K562 (cell line): ENCODE measurements at regions not wholly inside any gene's neighbourhood (a gene's known extent, or its start where the extent isn't known, plus 50 kb on each side); places are given as distances from the start of the nearest gene placed in this dataset.

Source experiments
- ATAC-seq: fragments of 200-7000 bp; cut with Tn5 transposase; 3 replicates; pipeline ENCODE4 v1.9.1; 2020; ENCODE audit warnings: moderate library complexity
- BruUV-seq: library from RNA; stranded (reverse); fragments of 400-500 nt; replicated peaks from 2 replicates; lab custom pipeline; 2021; lab: Mats Ljungman, UMichigan
- CTCF ChIA-PET: fragments of 300-600 bp; formaldehyde crosslinking; extraction: SDS; loops from one replicate; lab custom pipeline; 2021; ENCODE audit warnings: low intra/inter-chr PET ratio; lab: Yijun Ruan, JAX
- POLR2A ChIA-PET: fragments of 300-600, 350-650 bp; sonication (Branson Sonifier 250); formaldehyde crosslinking; extraction: SDS; loops from one replicate; lab custom pipeline; 2021; ENCODE audit warnings: antibody characterized with exemption, inconsistent platforms; lab: Yijun Ruan, JAX
- DNase-seq, 4 experiments: peaks; one replicate each; pipeline versions ENCODE4 v3.0.0 to v3.0.0-alpha.2; 2011 to 2018; ENCODE audit warnings: low spot score in 3 of 4, mixed read lengths in 3 of 4; ENCODE audit errors: extremely low read depth in 1 of 4
- FAIRE-seq: peaks from 2 replicates; lab custom pipeline; 2011; peaks lifted over from hg19 to GRCh38; lab: Jason Lieb, UNC
- H2AFZ ChIP-seq: 2 replicates; pipeline ENCODE4 v1.6.0; 2011; ENCODE audit warnings: low read depth, low read length, control low read depth, inconsistent platforms
- H3K27ac ChIP-seq: fragments of 200-600 bp; 3 replicates; pipeline ENCODE4 v1.8.0; 2011; ENCODE audit warnings: low read depth, mild to moderate bottlenecking, control low read depth, inconsistent platforms, low read length, moderate library complexity, mixed read lengths; ENCODE audit errors: extremely low read depth
- H3K27me3 ChIP-seq, 2 experiments: fragments of 300-600 bp in 1 of 2; 2 replicates in 1 of 2; 3 replicates in 1 of 2; pipeline versions ENCODE4 v1.6.0 to v1.8.0; 2011; ENCODE audit warnings: inconsistent platforms in 2 of 2, low read length in 2 of 2, mild to moderate bottlenecking in 1 of 2, mixed read lengths in 1 of 2, moderate library complexity in 1 of 2; ENCODE audit not compliant: control insufficient read depth in 2 of 2, insufficient read depth in 2 of 2
- H3K36me3 ChIP-seq: fragments of 300-600 bp; 3 replicates; pipeline ENCODE4 v1.8.0; 2011; ENCODE audit warnings: mild to moderate bottlenecking, low read length, inconsistent platforms; ENCODE audit not compliant: control insufficient read depth, insufficient read depth
- H3K4me1 ChIP-seq, 2 experiments: fragments of 200-600 bp in 1 of 2; replicated peaks in 1 of 2; 2 replicates in 1 of 2; 3 replicates in 1 of 2; pipeline versions ENCODE4 v1.5.1 to v1.8.0; 2011; ENCODE audit warnings: inconsistent platforms in 2 of 2, low read length in 2 of 2, mild to moderate bottlenecking in 1 of 2, mixed read lengths in 1 of 2, moderate library complexity in 1 of 2; ENCODE audit not compliant: control insufficient read depth in 2 of 2, insufficient read depth in 2 of 2
- H3K4me2 ChIP-seq: 2 replicates; pipeline ENCODE4 v1.6.1; 2011; ENCODE audit warnings: low read length, control low read depth, inconsistent platforms, mixed read lengths; ENCODE audit not compliant: insufficient read depth
- H3K4me3 ChIP-seq: fragments of 200-600 bp; sonication (generic), shearing (Covaris generic); 2 replicates; pipeline ENCODE4 v1.5.1; 2016; ENCODE audit warnings: control low read depth, inconsistent platforms
- H3K79me2 ChIP-seq: fragments of 200-600 bp; 3 replicates; pipeline ENCODE4 v1.8.0; 2011; ENCODE audit warnings: low read length, inconsistent platforms; ENCODE audit not compliant: control insufficient read depth, insufficient read depth
- H3K9ac ChIP-seq, 2 experiments: 2 replicates each; pipeline versions ENCODE4 v1.6.0 to v1.6.1; 2011; ENCODE audit warnings: low read depth in 2 of 2, low read length in 2 of 2, control low read depth in 1 of 2, inconsistent platforms in 1 of 2, mild to moderate bottlenecking in 1 of 2, mixed read lengths in 1 of 2; ENCODE audit not compliant: insufficient read depth in 1 of 2
- H3K9me1 ChIP-seq: one replicate; pipeline ENCODE4 v1.6.0; 2011; ENCODE audit warnings: inconsistent platforms, mild to moderate bottlenecking, low read length, moderate library complexity; ENCODE audit not compliant: control insufficient read depth, insufficient read depth
- H3K9me3 ChIP-seq: replicated peaks from 2 replicates; pipeline ENCODE4 v1.5.1; 2011; ENCODE audit warnings: low read depth, low read length, inconsistent platforms; ENCODE audit not compliant: control insufficient read depth, insufficient read depth
- H4K20me1 ChIP-seq: replicated peaks from 2 replicates; pipeline ENCODE4 v1.6.1; 2011; ENCODE audit warnings: low read length, inconsistent platforms, mixed read lengths; ENCODE audit not compliant: control insufficient read depth, insufficient read depth
- ARHGAP35 ChIP-seq: fragments of 450-650 bp; IDR thresholded peaks from 2 replicates; pipeline ENCODE4 v1.6.1; 2018; ENCODE audit not compliant: partially characterized antibody
- CBFA2T3 ChIP-seq: fragments of 450-650 bp; IDR thresholded peaks from 2 replicates; pipeline ENCODE4 v1.6.1; 2017
- ETS2 ChIP-seq: IDR thresholded peaks from 2 replicates; pipeline ENCODE4 v1.6.1; 2016; ENCODE audit warnings: borderline replicate concordance, missing genetic modification characterization, mild to moderate bottlenecking, moderate library complexity, missing compliant biosample characterization; ENCODE audit not compliant: poor library complexity, severe bottlenecking
- EWSR1 ChIP-seq: fragments of 450-650 bp; IDR thresholded peaks from 2 replicates; pipeline ENCODE4 v1.6.1; 2018; ENCODE audit warnings: borderline replicate concordance, mild to moderate bottlenecking, low read depth, moderate library complexity; ENCODE audit not compliant: partially characterized antibody
- FOSL1 ChIP-seq: fragments of 200-800 bp; sonication (Bioruptor generic); conservative IDR thresholded peaks from 2 replicates; pipeline ENCODE4 v1.6.1; 2016; ENCODE audit warnings: missing genetic modification characterization, missing compliant biosample characterization
- JUNB ChIP-seq: fragments of 450-650 bp; formaldehyde crosslinking; conservative IDR thresholded peaks from 2 replicates; pipeline ENCODE4 v1.4.0; 2020; ENCODE audit warnings: mild to moderate bottlenecking
- LCOR ChIP-seq: sonication (generic); formaldehyde crosslinking; IDR thresholded peaks from 2 replicates; pipeline ENCODE4 v1.8.0; 2022; ENCODE audit warnings: mild to moderate bottlenecking, missing genetic modification reagents
- POLR2B ChIP-seq: fragments of 450-650 bp; IDR thresholded peaks from 2 replicates; pipeline ENCODE4 v1.6.1; 2018; ENCODE audit warnings: low read depth; ENCODE audit not compliant: partially characterized antibody
- PTTG1 ChIP-seq: fragments of 450-650 bp; IDR thresholded peaks from 2 replicates; pipeline ENCODE4 v1.6.1; 2016; ENCODE audit warnings: low read depth, mild to moderate bottlenecking, missing genetic modification characterization, missing compliant biosample characterization
- TAF9B ChIP-seq: fragments of 450-650 bp; IDR thresholded peaks from 2 replicates; pipeline ENCODE4 v1.6.1; 2018; ENCODE audit warnings: mild to moderate bottlenecking; ENCODE audit not compliant: partially characterized antibody
- ZBTB26 ChIP-seq: fragments of 450-650 bp; formaldehyde crosslinking; IDR thresholded peaks from 2 replicates; pipeline ENCODE4 v1.4.0; 2022; ENCODE audit warnings: missing genetic modification characterization
- ZC3H11A ChIP-seq: IDR thresholded peaks from 2 replicates; pipeline ENCODE4 v1.6.1; 2012; ENCODE audit warnings: low read depth, low read length, improper control_type of control experiment
- ZNF133 ChIP-seq: fragments of 250-450 bp; sonication (Bioruptor Pico); IDR thresholded peaks from 2 replicates; pipeline ENCODE4 v1.4.0; 2020; ENCODE audit warnings: mild to moderate bottlenecking
- ZNF444 ChIP-seq: fragments of 250-450 bp; sonication (Bioruptor Pico); IDR thresholded peaks from 2 replicates; pipeline ENCODE4 v1.4.0; 2020; ENCODE audit warnings: mild to moderate bottlenecking, moderate library complexity
- WGBS: fragments of 100-300 bp; shearing (Covaris generic); methylation state at CpG from one replicate; pipeline ENCODE4 v1.1.6; 2016; ENCODE audit warnings: low coverage, mixed read lengths; ENCODE audit not compliant: insufficient coverage; ENCODE audit errors: missing lambda C conversion rate; 5-methylcytosine and 5-hydroxymethylcytosine counted together
- in situ Hi-C: fragments of 300-500 bp; cut with MboI; formaldehyde crosslinking; loops from 4 replicates; pipeline ENCODE4 v1.15.0; 2018; ENCODE audit warnings: inconsistent platforms, mixed read lengths
- intact Hi-C: fragments of 100-400 bp; cut with micrococcal nuclease; formaldehyde crosslinking; loops from 2 replicates; pipeline ENCODE4 v1.14.2; 2022
- TF ChIP-seq, protein P1 (sequence below): sonication (generic); formaldehyde crosslinking; IDR thresholded peaks from 2 replicates; pipeline ENCODE4 v1.8.1; 2022; ENCODE audit warnings: missing genetic modification reagents

DNA sequence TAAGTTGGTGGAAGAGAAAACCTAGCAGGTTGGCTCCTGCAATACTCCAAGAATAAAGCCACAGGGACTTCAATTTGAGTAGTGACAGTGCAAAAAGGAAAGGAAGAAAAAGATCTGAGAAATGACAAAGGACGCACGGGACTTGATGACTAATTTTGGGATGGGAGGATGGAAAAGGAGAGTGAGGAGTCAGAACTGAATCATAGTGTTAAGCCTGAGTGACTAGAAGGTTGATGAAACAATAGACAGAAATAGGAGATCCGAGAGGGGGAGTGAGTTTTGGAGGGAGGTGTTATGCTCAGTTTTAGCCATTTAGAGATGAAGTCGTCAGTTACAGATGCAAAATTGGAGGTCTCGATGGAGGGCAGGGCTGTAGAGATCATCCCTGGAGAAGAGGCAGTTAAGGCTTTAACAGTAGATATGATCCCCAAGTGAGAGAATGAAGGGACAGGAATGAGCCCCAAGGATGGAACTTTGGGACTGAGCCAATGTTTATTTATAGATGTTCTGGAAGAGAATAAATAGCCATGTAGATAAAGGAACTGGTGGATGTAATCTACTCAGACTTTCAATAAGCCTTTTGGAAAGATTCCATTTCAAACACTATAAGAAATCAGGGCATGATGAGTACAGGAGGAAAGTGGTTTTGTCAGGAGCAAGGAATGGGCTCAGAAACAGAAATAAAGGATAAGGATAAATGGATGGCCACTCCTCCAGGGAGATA lies 108.9 kb upstream of the NCAM1 start:
- H3K9me1 ChIP-seq = no peaks in the 10 kb centered on the region
- POLR2A ChIA-PET = no interaction called here
- no peak overlapping the region for H3K4me2 ChIP-seq
- WGBS = 0% methylated on average over 5 of the region's 5 CpGs
- intact Hi-C loops = no loop called here
- no peaks in the 10 kb centered on the region for H3K27me3 ChIP-seq
- BruUV-seq = no TSS peak
- TF ChIP-seq FOSL1 (tag) = peak; percentile 38; the same call in 1 of the 2 replicates
- TF ChIP-seq ETS2 (tag) = no peak
- no peak for TF ChIP-seq POLR2B
- TF ChIP-seq, all 486 proteins: peak for 1
- Histone ChIP-seq H3K9ac (no peak overlapping the region), H3K36me3 (no peaks in the 10 kb centered on the region), H2AFZ (no peak overlapping the region), H3K4me3 (no peak overlapping the region), H3K27ac (no peak overlapping the region), H3K79me2 (no peaks in the 10 kb centered on the region), H3K9me3 (no peaks in the 10 kb centered on the region), H3K4me1 (no peaks in the 10 kb centered on the region), H4K20me1 (no peaks in the 10 kb centered on the region)
- ATAC-seq (no peak), DNase-seq (no peak), FAIRE-seq (no peak)
- CTCF ChIA-PET = no interaction called here
- in situ Hi-C loops = no loop called here

DNA sequence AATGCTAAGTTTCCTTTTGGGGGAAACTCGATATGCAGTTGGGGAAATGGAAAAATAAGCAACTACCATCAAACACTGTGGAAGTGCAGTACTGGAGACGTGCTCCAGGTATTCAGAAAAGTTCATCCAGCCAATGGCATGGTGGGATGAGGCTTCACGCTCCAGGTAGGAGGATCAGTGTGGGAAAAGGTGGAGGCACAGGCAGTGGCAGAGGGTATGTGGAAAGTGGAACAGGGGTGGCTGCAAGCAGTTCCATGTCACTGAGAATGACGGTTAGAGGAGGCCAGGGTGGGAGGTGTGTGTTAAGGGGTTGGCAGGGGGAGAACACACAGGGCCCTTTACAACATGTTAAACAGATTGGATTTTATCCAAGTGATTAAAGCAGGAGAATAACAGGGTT lies 105.1 kb upstream of the NCAM1 start:
- intact Hi-C loops (no loop called here), in situ Hi-C loops (no loop called here)
- no peak overlapping the region for H3K4me2 ChIP-seq
- H3K9ac ChIP-seq = no peak overlapping the region
- no peaks in the 10 kb centered on the region for H3K79me2 ChIP-seq
- H4K20me1 ChIP-seq = no peaks in the 10 kb centered on the region
- no peak overlapping the region for H2AFZ ChIP-seq
- H3K27me3 ChIP-seq = no peaks in the 10 kb centered on the region
- DNase-seq = no peak
- no peaks in the 10 kb centered on the region for H3K9me3 ChIP-seq
- 0% methylated on average over 4 of the region's 4 CpGs for WGBS
- no peak for FAIRE-seq
- ATAC-seq = no peak
- no peak overlapping the region for H3K4me3 ChIP-seq
- no peaks in the 10 kb centered on the region for H3K36me3 ChIP-seq
- CTCF ChIA-PET = no interaction called here
- no peaks in the 10 kb centered on the region for H3K9me1 ChIP-seq
- BruUV-seq = no TSS peak
- H3K4me1 ChIP-seq = no peaks in the 10 kb centered on the region
- POLR2A ChIA-PET = no interaction called here
- H3K27ac ChIP-seq = no peak overlapping the region
- TF ChIP-seq EWSR1 (no peak), ZBTB26 (CRISPR knock-in tag) (no peak), ZC3H11A (no peak), TAF9B (no peak), PTTG1 (no peak), JUNB (CRISPR knock-in tag) (no peak), ARHGAP35 (no peak), LCOR (CRISPR knock-in tag) (no peak), ZNF444 (CRISPR knock-in tag) (no peak), CBFA2T3 (no peak), ZNF133 (CRISPR knock-in tag) (no peak)
- TF ChIP-seq, protein P1, sequence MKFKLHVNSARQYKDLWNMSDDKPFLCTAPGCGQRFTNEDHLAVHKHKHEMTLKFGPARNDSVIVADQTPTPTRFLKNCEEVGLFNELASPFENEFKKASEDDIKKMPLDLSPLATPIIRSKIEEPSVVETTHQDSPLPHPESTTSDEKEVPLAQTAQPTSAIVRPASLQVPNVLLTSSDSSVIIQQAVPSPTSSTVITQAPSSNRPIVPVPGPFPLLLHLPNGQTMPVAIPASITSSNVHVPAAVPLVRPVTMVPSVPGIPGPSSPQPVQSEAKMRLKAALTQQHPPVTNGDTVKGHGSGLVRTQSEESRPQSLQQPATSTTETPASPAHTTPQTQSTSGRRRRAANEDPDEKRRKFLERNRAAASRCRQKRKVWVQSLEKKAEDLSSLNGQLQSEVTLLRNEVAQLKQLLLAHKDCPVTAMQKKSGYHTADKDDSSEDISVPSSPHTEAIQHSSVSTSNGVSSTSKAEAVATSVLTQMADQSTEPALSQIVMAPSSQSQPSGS = no peak
